GM19324 (cell line): ENCODE measurements at regions not wholly inside any gene's neighbourhood (a gene's known extent, or its start where the extent isn't known, plus 50 kb on each side); places are given as distances from the start of the nearest gene placed in this dataset.
"Not testable (repeated sequence)": the region's sequence is repeated elsewhere in the genome, so short reads cannot be mapped to it uniquely, and the experiment has no call there.

Experiments
- ATAC-seq: cut with Tn5 transposase; IDR thresholded peaks from one replicate; pipeline ENCODE4 v1.9.1; 2021; ENCODE audit warnings: mild to moderate bottlenecking, moderate library complexity; ENCODE audit not compliant: unreplicated experiment, low FRiP score

DNA sequence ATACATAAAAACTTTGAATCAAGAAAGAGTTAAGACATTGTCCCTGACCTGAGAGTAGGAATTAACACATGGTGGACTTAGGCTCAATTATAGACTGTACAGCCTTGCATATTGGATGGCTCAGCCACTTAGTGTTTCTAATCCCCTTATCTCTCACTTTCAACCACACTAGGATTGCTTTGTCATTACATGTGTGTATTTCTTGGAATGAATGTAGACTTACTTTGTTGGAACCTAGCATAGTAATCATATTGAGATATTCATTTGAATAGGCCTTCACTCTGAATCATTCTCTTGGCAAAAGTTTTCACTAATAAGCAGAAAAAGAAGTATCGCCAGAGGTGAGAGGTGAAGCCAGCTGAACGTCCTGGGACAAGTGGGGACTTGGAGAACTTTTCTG is 1973.9 kb upstream of the FLRT2 start:
- ATAC-seq, result no peak

DNA sequence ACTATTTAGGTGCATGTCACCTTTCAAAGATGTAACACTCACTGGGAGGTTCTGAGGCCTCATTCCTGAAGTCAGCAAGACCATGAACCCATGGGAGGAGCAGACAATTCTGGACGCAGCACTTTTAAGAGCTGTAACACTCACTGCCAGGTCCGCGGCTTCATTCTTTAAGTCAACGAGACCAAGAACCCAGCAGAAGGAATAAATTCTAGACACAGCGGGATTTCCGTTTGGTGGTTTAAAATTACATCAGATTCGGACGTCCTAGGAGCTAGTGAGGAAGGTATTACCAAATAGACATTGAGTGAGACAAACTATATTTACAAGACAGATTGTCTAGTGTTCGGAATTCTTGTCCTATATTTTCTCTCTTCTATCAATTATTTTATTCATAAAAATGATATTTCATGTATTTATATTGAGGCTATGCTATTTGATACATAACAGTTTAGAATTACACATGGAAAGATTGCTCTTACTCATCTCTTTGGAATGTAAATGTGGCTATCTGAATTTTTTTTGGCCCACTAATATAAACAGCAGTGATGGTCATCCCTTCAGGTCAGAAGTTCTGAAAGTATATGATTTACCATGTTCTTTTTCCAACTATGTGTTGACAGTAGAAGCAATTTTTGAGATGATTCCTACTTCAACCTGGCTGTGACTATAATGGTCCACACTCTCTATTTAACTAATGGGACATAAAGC is 1973.0 kb upstream of the FLRT2 start:
- no peak for ATAC-seq

DNA sequence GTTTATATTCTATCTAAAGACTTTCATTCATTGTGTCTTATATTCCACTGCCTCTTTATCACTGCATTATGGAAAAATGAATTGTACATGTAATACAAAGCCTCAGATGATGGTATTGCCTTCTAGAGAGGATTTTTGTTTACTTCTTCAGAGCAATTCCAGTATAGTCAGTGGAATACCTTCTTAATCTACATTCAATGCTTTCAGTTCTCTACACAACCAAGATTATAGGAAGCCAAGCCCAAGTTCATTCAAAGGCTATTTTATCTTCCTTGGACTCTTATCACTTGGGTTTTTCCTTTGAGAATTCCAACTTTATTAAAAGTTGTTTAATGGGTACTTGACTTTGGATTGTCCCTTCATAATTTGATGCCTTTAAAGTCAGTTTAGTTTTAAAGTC is 1971.0 kb upstream of the FLRT2 start:
- ATAC-seq, result no peak

DNA sequence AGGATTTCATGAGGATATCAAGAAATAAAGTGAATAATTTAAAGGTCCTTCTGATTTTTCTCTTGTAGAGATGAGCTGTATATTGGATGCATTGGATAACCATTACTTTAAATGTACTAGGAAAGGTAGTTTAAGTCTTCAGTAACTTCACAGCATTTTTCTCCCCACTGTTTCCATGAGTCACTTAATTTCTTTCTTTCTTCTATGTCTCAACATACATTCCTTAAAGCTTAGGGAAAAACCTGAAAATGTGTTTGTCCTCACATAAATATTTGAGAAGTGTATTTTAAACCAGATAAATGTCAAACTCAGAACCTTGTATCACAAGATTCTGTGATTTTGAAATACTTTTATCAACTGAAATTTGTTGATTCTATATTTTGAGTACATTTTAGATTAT is 1970.2 kb upstream of the FLRT2 start:
- ATAC-seq, result no peak

DNA sequence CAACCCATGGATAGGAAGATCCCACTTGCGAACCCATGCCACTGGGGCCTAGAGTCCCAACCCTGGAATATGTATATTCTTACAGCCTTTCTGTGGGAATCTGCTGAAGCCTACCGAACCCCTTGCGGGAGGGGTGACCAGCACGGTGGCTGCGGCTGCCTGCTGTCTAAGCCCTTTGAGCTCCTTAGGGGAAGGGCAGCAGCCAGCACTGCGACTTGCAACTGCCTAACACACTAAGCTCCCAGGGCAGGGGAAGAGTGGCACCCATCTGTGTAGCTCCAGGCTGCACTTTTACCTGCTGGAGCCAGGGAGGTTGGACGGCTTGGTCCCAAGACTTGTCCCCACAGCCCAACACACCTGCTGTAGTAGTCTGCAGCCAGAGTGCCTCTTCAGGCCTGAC is 1968.7 kb upstream of the FLRT2 start:
- no peak for ATAC-seq

DNA sequence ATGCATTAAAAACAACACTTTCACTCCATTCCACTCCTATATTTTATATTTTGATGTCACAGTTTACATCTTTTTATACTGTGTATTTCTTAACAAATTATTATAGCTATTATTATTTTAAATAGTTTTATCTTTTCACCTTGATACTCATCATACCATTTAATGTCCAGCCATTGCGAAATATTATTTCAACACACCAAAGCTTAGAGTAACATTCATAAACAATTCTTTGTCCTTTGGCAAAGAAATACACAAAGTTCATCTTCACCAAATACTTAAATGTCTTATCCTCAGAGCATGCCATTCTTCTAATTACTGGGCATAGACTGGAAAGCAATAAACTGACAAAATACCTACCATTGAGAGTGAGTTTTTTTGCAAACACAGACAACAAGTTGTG is 1963.4 kb upstream of the FLRT2 start:
- no peak for ATAC-seq

DNA sequence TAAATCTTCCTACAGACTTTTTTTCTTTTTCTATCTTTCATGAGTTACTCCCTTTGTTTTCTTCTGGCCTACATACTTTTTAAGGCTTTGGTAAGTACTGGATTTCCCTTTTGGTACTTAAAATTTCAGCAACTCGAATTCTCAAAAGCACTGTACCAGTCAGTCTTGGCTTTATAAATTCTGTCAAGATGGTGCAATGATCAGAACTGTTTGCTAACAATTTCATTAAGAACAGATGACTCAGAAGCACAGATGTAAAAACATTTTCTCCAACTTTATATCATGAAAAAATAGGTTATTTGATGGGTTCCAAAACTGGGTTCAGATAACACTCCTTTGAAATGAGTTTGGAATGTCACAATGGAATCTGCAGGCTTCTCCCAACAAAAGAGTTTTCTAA is 1961.8 kb upstream of the FLRT2 start:
- no peak for ATAC-seq

DNA sequence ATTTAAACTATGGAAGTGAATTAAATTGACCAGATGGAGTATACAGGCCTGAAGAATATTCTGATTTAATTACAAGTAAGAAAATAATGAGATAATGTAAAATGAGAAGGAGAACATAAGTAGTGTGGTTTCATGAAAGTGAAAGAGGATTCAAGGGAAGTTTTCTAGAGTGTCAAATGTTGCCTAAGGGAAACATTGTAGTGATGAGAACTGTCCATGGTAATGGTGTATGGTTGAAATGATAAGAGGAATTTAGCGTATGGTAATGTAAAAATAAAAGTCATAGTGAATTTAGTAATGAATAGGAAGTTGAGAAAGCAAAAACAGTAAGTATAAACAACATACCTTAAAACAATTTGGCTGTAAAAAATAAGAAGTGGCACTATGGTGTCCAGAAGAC is 1954.6 kb upstream of the FLRT2 start:
- ATAC-seq, result no peak

DNA sequence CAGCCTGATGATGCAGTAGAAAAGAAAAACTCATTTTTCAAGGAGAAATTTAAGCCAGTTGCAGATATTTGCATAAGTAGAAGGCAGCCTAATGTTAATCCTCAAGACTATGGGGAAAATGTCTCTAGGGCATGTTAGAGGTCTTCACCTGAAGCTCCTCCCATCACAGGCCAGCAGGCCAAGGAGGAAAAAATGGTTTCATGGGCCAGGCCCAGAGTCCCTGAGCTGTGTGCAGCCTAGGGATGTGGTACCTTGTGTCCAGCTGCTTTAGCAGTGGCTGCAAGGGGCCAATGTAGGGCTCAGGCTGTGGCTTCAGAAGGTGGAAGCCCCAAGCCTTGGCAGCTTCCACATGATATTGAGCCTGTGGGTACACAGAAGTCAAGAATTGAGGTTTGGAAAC is 1946.7 kb upstream of the FLRT2 start:
- no peak for ATAC-seq

DNA sequence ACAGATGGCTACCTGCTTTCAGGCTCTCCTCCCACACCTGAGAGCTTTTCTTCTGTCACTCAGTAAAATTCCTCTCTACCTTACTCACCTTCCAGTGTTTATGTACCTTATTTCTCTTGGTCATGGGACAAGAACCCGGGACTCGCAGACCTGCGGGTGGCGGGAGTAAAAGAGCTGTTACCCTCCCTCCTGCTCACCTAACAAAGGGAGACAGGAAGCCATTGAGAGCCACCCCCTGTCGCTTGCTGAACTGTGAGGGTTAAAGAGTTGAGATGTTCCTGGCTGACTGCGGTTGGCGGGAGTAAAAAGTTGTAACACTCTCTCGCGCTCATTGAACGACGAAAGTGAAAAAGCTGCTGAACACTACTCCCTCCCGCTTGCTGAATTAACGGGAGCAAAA is 1935.1 kb upstream of the FLRT2 start:
- no peak for ATAC-seq

DNA sequence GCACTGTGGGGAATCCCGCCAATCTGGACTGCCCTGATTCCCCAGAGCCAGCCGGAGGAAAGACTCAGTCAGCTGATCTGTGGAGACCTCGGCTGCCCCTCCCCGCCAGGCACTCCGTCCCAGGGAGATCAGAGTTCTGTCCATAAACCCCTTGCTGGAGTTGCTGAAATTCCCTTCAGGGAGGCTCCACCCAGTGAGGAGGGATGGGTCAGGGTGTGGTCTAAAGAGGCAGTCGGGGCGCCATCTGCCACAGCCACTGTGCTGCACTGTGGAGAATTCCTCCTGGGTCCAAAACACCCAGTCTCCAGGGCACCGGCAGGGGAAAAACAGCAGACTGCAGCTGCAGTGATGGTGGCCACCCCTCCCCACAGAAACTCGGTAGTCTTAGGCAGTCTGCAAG is 1922.3 kb upstream of the FLRT2 start:
- no peak for ATAC-seq

DNA sequence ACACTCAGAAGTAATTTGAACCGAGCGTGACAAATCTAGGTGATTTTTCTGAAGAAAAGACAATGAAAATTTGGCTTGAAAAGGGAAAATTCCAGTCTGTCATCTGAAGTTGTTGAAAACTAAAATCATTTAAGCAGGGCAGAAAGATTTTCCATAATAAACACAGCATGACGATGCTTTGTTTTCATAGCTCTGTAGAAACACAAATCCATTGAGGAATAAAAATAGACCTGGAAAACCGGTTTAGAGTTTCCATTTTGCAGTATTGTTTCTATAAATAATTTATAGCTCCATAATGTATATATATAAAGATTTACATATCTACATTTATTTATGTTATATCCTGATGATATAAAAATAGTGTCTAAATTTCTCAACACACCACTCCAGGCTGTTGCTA is 1918.5 kb upstream of the FLRT2 start:
- ATAC-seq, result no peak

DNA sequence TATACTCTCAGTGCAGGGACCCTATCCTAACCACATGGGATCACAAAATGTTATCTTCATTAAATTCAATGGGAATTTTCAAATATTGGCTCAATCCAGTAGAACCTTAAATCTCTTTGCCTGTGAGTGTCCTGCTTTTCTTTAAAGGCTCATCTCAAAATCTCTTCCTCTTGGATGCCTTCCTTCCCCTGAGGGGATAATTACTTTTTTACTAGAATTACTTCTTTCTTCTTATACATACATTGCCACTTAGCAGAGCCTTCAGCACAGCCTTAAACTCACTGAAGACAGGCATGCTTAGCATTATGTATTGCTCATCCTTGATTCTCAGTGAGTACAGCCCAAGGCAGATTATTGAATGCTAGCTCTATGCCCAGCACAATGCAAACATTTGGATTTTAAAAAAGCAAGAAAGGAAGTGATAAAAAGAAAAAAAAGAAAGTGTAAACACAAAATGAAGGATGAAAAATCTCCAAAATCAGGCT is 1918.0 kb upstream of the FLRT2 start:
- no peak for ATAC-seq

DNA sequence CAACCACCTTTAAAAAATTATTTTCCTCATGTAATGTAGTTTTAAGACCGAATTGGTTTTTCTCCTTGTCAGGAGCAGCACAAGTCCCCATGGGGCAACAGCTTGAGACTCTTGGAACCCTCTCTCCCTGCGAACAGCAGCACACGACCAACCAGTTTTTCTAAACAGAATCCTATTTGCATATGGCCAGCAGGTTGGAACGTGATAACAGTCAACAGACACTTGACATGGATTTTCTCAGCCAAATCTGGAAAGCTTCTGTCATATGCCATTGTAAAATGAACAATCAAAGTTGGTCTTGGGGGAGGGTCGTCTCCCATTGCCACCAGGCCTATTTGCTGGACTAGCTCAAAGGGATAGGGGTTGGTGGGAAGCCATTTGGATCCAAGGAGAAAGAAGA is 1915.0 kb upstream of the FLRT2 start:
- no peak for ATAC-seq

DNA sequence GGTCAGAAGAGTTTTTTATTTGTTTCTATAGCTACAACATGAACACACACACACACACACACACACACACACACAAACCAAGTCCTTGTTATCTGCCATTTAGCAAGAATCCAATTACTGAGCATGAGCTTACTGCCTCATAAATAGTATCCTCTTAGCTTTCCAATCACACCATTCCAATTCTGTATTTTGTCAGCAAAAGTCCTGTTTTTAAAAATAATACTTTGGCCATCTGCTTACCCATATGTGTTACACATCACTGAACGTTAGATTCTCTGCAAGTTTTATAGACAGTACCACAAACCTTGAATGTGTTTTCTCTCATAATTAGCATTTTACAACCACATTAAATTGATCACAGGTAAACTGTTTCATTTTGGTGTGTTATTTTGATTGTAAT is 1905.4 kb upstream of the FLRT2 start:
- no peak for ATAC-seq

DNA sequence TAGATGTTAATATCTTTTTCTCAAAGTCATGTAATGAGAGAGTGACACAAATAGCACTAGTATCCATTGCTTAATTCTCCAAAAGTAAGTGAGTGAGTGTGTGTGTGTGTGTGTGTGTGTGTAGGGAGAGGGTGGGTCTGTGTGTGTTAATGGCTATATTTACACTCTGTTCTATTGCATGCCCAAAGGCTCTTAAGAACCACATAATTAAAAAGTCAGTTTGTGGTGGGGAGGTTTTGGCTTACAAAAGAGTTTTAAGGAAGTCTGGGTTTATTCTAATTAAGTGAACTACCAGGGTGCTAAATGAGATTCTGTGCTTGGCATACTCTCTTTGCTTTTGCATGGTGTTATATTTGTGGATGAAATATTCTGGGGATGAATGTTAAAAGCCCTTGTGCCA is 1897.6 kb upstream of the FLRT2 start:
- no peak for ATAC-seq

DNA sequence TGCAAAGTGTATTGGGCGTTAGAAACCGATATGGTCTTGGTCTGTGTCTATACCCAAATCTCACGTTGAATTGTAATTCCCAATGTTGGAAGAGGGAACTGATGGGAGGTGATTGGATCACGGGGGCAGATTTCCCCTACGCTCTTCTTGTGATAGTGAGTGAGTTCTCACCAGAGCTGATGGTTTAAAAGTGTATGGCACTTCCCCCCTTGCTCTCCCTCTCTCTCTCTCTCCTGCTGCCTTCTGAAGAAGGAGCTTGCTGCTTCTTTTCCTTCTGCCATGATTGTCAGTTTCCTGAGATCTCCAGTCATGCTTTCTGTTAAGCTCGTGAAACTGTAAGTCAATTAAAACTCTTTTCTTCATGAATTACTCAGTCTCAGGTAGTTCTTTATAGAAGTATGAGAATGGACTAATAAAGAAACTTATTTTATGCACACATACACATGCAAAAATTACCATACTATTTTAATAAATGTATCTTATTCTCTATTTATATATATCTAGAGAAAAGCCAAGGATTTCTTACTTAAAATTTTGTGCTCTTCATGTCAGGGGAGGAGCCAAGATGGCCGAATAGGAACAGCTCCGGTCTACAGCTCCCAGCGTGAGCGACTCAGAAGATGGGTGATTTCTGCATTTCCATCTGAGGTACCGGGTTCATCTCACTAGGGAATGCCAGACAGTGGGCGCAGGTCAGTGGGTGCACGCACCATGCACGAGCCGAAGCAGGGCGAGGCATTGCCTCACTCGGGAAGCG is 1891.0 kb upstream of the FLRT2 start:
- ATAC-seq, result no peak

DNA sequence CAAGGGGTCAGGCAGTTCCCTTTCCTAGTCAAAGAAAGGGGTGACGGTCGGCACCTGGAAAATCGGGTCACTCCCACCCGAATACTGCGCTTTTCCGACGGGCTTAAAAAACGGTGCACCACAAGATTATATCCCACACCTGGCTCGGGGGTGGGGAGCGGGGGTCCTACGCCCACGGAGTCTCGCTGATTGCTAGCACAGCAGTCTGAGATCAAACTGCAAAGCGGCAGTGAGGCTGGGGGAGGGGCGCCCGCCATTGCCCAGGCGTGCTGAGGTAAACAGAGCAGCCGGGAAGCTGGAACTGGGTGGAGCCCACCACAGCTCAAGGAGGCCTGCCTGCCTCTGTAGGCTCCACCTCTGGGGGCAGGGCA is 1890.5 kb upstream of the FLRT2 start:
- ATAC-seq, result not testable (repeated sequence)

DNA sequence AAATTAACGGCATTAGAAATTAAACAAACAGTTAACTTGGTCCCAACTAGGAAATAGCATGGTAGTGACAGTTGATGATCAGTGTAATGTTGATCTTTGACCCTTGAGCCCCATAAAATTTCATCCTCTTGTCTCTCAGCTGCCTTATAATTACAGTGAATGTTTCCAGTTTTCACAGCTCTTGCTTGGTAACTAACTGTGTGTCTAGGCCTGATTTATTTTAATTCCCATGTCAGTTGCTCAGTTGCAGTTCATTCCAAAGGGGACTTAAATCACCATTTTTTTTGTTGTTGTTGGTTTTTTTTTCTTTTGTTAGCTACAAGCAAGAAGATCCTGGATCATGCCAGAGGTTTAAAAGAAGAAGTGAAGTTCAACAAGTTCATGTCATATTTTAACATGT is 1883.7 kb upstream of the FLRT2 start:
- ATAC-seq, result no peak

DNA sequence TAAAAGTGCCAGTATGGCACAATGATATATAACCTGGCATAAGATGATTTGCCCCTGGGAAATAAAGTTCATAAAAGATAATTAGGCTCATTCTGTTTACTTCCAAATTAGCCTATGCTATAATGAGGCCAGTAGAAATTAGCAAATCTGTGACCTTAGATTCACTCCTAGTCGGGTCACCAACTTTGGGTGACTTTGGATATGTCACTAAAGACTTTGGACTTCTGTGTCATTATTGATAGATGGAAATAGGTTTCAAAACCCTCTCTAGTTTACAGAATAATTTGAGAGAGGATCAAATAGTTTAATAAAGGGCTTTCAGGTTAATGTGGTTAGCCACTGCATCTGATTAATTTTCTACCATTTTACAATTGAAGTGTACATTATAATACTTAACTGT is 1869.3 kb upstream of the FLRT2 start:
- no peak for ATAC-seq

DNA sequence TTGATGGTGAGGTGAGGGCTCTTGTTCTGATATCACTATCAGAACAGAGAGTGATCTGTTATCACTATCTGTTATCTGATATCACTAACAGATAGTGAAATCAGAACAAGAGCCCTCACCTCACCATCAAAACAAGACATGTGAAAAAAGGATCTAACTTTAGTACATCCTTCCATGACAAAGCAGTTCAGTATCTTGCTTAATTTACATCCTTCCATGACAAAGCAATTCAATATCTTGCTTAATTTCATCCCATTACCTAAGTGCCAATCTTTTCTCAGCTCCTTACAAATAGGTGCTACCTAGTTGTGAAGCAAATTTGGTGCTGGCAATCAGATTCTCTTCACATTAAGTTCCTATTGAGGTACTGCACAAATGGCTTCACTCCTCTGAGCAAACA is 1865.6 kb upstream of the FLRT2 start:
- no peak for ATAC-seq

DNA sequence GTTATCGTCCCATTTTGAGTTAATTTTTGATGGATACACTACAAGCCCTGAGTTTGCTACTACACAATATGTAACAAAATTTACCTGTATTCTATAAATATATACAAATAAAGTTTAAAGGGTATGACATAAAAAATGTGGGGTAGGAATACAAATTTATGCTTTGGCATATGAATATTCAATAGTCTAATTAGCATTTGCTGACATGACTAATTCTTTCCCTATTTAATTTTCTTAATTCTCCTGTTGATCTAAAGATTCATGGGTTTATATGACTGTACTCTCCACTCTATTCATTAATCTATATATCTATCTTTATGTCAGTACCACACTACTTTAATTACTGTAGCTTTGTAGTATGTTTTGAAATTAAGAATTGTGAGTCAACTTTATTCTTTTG is 1840.7 kb upstream of the FLRT2 start:
- ATAC-seq, result no peak
